SK-MEL-5 (cell line): ENCODE measurements at regions not wholly inside any gene's neighbourhood (a gene's known extent, or its start where the extent isn't known, plus 50 kb on each side); places are given as distances from the start of the nearest gene placed in this dataset.

Experiments
- DNase-seq: peaks from one replicate; pipeline ENCODE4 v3.0.0-alpha.2; 2016; ENCODE audit warnings: low read depth, low spot score
- in situ Hi-C: cut with HindIII; loops from 2 replicates; pipeline ENCODE4 v1.10.0; 2016; ENCODE audit warnings: low sequenced_read_pairs, high pct_unique_total_duplicates, low pct_unique_long_range_greater_than_20kb

DNA sequence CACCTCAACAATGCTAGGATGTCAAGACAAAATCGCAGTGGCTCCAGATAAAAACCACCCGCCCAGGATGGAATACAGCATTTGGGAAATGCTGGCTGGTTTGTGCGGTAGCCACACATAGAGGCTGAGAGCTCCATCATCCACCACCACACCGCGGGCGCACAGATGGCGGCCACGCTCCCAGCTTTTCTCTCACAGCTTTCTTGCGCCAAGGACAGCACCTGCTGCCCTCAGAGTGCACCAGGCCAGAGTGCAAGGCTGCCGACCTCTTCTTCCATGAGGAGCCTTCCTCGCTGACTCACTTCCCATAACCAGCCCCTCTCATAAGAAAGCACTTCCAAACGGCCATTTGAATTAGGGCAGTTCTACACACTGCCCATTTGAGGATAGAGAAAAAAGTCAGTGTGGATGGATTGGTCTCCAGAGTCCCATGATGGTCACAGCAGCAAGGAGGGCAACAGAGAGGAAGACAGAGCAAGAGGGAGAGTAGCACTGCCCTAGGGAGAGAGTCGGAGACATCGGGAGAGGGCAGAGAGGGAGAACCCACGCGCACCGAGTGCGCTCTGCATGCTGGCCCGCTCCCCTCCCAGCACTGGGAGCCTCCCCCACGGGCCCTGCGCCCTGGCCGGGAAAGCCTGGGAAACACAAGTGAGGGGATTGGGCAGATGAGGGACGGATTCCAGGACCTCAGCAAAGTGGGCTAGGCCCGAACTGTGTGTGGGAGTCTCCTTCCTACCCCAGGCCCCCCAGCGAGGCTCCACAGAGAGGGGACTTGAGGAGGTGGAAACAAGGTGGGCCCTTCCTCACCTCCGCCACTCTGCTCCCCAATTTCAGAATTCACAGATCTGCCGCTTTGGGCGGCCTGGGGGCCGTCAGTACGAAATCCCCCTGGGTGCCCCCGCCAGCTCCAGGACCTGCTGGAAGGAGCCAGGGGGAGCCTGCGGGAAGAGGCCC is 156.9 kb downstream of the USP12 start:
- in situ Hi-C loops: no loop called here

DNA sequence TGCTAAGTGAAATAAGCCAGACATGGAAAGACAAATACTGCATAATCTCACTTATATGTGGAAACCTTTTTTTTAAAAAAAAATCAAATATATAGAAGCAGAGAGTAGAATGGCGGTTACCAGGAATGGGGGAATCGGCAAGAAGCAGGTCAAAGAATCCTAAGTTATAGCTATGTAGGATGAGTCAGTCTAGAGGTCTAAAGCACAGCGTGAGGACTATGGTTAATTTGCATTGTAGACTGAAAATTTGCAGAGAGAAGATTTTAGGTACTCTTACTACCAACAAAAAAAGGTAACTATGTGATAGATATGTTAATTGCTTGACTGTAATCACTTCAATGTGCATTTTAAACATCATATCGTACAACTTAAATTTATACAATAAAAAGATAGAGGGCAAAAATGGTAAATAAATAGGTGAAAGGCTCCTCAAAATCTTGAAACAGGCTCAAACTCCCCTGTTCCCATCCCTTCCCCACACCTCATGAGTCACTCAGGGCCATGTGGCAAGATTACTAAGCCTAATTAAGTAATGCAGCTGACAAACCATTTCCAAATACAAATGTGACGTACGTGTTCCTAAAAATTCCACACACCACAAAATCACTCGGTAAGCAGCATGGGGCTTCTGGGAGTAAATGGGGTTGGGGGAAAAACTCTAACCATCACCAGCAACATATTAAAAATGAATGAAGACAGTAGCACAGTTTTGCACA is 159.0 kb downstream of the USP12 start:
- in situ Hi-C loops: no loop called here
- DNase-seq: no peak

More for the DNA sequence above, 156.9 kb downstream of the USP12 start:
- DNase-seq: no peak

- in situ Hi-C loops: no loop called here
- no peak for DNase-seq
Measured at GRCh38 chr13:27011661-27012060, 159.9 kb downstream of the USP12 start.

- in situ Hi-C loops: no loop called here
- DNase-seq: no peak
Measured at GRCh38 chr13:27008733-27009132, 162.9 kb downstream of the USP12 start.

DNA sequence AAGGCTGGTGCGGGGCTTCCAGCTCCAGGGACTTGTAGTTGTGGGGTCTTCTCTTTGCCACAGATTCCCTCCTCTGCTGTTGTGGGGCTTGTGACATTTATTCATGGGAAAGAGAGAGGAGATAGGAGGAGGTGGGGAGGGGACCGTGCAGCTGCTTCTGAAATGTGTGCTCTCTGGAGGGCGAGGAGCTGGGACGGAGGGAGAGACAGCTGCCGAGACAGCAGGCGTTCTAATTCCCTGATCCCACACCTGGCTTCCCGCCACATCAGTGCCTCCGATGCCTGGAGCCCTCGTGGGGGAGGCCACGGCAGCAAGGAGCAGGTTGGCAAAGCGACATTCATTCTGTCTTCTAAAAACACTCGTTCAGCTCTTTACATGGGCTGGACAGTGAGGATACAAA is 164.4 kb downstream of the USP12 start:
- in situ Hi-C loops: no loop called here

GRCh38 chr13:27006519-27007161 is 165.0 kb downstream of the USP12 start:
- DNase-seq: no peak
- in situ Hi-C loops: no loop called here

More for the DNA sequence above, 164.4 kb downstream of the USP12 start:
- DNase-seq: no peak

- no peak for DNase-seq
- in situ Hi-C loops: no loop called here
Measured at GRCh38 chr13:27005976-27006518, 165.6 kb downstream of the USP12 start.

- no peak for DNase-seq
- in situ Hi-C loops: no loop called here
Measured at GRCh38 chr13:27005556-27005955, 166.1 kb downstream of the USP12 start.

- DNase-seq: no peak
- in situ Hi-C loops: no loop called here
Measured at GRCh38 chr13:27004866-27005265, 166.7 kb downstream of the USP12 start.

DNA sequence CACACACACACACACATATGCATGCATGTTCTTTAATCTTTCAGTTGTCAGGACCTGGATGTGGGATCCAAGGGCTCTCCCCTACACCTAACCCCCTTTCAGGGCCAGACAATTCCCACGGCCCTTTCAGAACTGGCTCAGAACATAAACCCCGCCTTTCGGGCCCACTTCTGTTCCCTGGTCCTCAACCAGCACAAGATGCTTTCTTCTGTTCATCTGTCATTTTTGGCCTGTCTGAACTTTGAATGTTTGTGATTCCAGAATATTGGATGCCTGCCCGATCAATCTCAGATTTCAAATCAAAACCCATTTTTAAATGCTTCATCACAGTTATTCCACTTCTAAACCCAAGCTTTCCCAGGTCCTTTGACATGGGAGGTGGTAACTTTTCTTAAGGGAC is 167.3 kb downstream of the USP12 start:
- in situ Hi-C loops: no loop called here
- DNase-seq: no peak

DNA sequence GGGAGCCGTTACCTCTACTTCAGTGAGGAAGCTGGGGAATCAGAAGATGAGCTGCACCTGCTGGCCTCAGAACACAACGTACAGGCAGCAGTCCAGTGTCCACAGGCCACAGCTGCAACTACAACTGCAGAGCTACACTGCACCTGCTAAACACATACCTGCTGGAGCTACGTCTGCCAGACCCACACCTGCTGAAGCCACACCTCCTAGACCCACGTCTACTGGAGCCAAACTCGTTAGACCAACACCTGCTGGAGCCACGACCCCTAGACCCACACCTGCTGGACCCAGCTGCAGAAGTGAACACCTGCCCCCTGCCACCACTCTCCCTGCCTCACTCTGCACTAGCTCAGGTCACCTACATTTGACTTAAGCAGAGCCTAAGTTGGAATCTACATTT is 169.9 kb downstream of the USP12 start:
- no peak for DNase-seq
- in situ Hi-C loops: no loop called here

DNA sequence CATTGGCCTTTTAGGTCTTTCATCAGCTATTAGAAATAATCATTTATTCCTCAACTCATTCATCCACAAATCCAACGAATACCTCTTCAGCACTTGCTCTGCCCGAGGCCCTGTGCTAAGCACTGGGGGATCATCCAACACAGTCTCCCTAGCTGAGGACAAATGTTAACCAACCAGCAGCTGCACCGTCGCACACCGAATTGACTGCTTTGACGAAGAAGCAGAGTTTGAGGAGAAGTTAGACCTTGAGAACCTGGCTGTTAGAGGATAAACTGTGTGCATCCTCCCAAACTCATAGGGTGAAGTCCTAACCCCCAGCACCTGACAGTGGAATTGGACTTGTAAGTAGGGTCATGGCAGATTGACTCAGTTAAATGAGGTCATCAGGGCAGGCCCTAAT is 170.9 kb downstream of the USP12 start:
- in situ Hi-C loops: no loop called here
- no peak for DNase-seq

GRCh38 chr13:26999499-26999898 is 172.1 kb downstream of the USP12 start:
- no peak for DNase-seq
- in situ Hi-C loops: no loop called here

DNA sequence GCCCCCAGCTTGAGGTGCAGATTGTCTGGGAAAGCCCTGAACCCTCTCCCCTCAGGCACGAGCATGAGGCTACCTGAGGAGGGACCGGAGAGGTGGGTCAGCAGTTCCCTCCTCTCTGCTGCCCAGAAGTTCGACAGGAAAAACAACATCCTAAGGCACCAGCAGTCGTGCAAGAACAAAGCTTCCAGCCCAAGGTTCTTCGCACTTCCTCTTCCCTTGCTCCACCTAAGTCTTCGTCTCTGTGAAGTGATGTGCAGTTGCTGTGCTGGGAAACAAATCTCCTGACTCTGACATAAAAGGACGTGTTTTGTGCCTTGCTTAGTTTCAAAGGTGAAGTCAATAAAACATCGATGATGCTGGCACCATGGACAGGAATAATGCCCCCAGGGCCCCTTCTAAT is 173.3 kb downstream of the USP12 start:
- no peak for DNase-seq
- in situ Hi-C loops: no loop called here

GRCh38 chr13:26996965-26997752 is 174.5 kb downstream of the USP12 start:
- DNase-seq: no peak
- in situ Hi-C loops: no loop called here

GRCh38 chr13:26995159-26995558 is 176.5 kb downstream of the USP12 start:
- no peak for DNase-seq
- in situ Hi-C loops: no loop called here

DNA sequence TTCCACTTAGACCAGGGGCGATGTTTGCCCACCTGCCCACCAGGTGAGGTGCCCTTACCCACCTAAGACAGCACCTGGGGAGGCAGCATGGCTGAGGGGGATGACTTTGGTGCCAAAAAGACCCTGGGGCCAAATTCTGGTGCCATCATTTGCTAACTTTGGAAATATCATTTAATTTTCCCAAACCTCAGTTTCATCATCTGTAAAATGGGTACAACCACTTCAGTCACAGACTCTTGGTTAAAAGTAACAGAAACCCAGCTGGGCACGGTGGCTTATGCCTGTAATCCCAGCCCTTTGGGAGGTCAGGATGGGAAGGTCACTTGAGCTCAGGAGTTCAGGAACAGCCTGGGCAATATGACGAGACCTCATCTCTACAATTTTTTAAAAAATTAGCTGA is 177.8 kb downstream of the USP12 start:
- DNase-seq: no peak
- in situ Hi-C loops: no loop called here
